ENCODE measurements at regions not wholly inside any gene's neighbourhood (a gene's known extent, or its start where the extent isn't known, plus 50 kb on each side); places are given as distances from the start of the nearest gene placed in this dataset.

- Histone ChIP-seq H4K20me1 (ENCODE audit: insufficient read depth, low read length) (no peaks in the 10 kb centered on the region), H3K27me3 (ENCODE audit: control insufficient read depth in 1 of 2, insufficient read depth in 2 of 2, low read length in 2 of 2) (peaks cover 0 to 6% of the 10 kb centered on the region in 2 experiments; a peak in 3 of 5 replicates), H3K4me2 (ENCODE audit: low read depth, low read length) (no peak overlapping the region), H3K79me2 (ENCODE audit: insufficient read depth, low read length) (no peaks in the 10 kb centered on the region), H3K9ac (ENCODE audit: insufficient read depth, low read depth, low read length) (no peak overlapping the region), H3K9me3 (ENCODE audit: low read length) (no peaks in the 10 kb centered on the region), H3K27ac (ENCODE audit: extremely low read length, insufficient read depth, low read length) (no peak overlapping the region), H3K4me3 (replicated peaks in 1 of 3; ENCODE audit: insufficient read depth in 1 of 3, low read depth in 2 of 3, low read length in 3 of 3) (no peak overlapping the region), H3K4me1 (ENCODE audit: insufficient read depth, low read length) (no peaks in the 10 kb centered on the region), H2AFZ (ENCODE audit: low read length) (no peak overlapping the region), H3K36me3 (replicated peaks in 1 of 2; ENCODE audit: control insufficient read depth in 1 of 2, insufficient read depth in 2 of 2, low read length in 2 of 2) (no peaks in the 10 kb centered on the region)
- in situ Hi-C loops (cut with HindIII; ENCODE audit: extremely low pct_ligation_motif_present, low pct_unique_long_range_greater_than_20kb) (no loop called here), intact Hi-C loops (cut with micrococcal nuclease; ENCODE audit: unreplicated experiment) (no loop called here)
- DNase-seq (ENCODE audit: low spot score) (no peak), ATAC-seq (no peak), FAIRE-seq (no peak)
- POLR2A ChIA-PET, result no interaction called here
- no TSS peak for BruUV-seq (replicated peaks)
- CTCF ChIA-PET (ENCODE audit: low intra/inter-chr PET ratio, low total read pairs), result no interaction called here
- TF ChIP-seq ZSCAN9 (CRISPR knock-in tag; IDR thresholded peaks at IDR 0.05; ENCODE audit: borderline replicate concordance), result no peak
- no peak for TF ChIP-seq TGIF2 (CRISPR knock-in tag; IDR thresholded peaks at IDR 0.05)
- no peak for TF ChIP-seq SOX13 (IDR thresholded peaks at IDR 0.05)
- no peak for TF ChIP-seq SOX13 (CRISPR knock-in tag; conservative IDR thresholded peaks at IDR 0.05 in 1 of 2, IDR thresholded peaks at IDR 0.05 in 1 of 2)
- no peak for TF ChIP-seq HNRNPH1 (optimal IDR thresholded peaks at IDR 0.05; ENCODE audit: low read depth, low read length)
- no peak for TF ChIP-seq PHF20 (CRISPR knock-in tag; IDR thresholded peaks at IDR 0.05)
- no peak for TF ChIP-seq HOXA3 (CRISPR knock-in tag; IDR thresholded peaks at IDR 0.05)
- TF ChIP-seq ZNF737 (CRISPR knock-in tag; IDR thresholded peaks at IDR 0.05; ENCODE audit: borderline replicate concordance), result no peak
- TF ChIP-seq EP300 (IDR thresholded peaks at IDR 0.05; ENCODE audit: low read depth in 2 of 2, low read length in 2 of 2), result no peak
- no peak for TF ChIP-seq EP300 (CRISPR knock-in tag; IDR thresholded peaks at IDR 0.05; ENCODE audit: borderline replicate concordance)
- TF ChIP-seq RFXAP (CRISPR knock-in tag; IDR thresholded peaks at IDR 0.05; ENCODE audit: borderline replicate concordance), result no peak
- no peak for TF ChIP-seq TEF (CRISPR knock-in tag; IDR thresholded peaks at IDR 0.05)
- TF ChIP-seq ZNF451 (CRISPR knock-in tag; IDR thresholded peaks at IDR 0.05), result no peak
- no peak for TF ChIP-seq ZNF124 (CRISPR knock-in tag; IDR thresholded peaks at IDR 0.05)
- no peak for TF ChIP-seq CEBPG (CRISPR knock-in tag; IDR thresholded peaks at IDR 0.05)
These were observed 275.5 kb downstream of the SMAD2 start for GRCh38 chr18:47654988-47655387.
